Panc1 (cell line): ENCODE measurements at regions not wholly inside any gene's neighbourhood (a gene's known extent, or its start where the extent isn't known, plus 50 kb on each side); places are given as distances from the start of the nearest gene placed in this dataset.

Experiments
- ATAC-seq: fragments of 200-7000 bp; cut with Tn5 transposase; 2 replicates; pipeline ENCODE4 v1.9.1; 2020; ENCODE audit warnings: mild to moderate bottlenecking, moderate library complexity
- BruUV-seq: library from RNA; stranded (reverse); fragments of 400-500 nt; replicated peaks from 2 replicates; lab custom pipeline; 2021; lab: Mats Ljungman, UMichigan
- CTCF ChIA-PET: fragments of 300-600 bp; sonication (Branson Sonifier 250); formaldehyde crosslinking; loops from one replicate; lab custom pipeline; 2022; ENCODE audit warnings: antibody characterized with exemption; lab: Charles Lee
- POLR2A ChIA-PET: fragments of 300-600 bp; sonication (Branson Sonifier 250); formaldehyde crosslinking; loops from one replicate; lab custom pipeline; 2022; ENCODE audit warnings: antibody characterized with exemption; lab: Charles Lee
- DNase-seq: peaks from one replicate; pipeline ENCODE4 v3.0.0-alpha.2; 2010; ENCODE audit warnings: low read depth, low spot score
- H3K27ac ChIP-seq: 2 replicates; pipeline ENCODE4 v1.5.1; 2011; ENCODE audit warnings: mild to moderate bottlenecking, low read length, inconsistent platforms
- H3K27me3 ChIP-seq: fragments of 200-500 bp; sonication (Bioruptor generic); 2 replicates; pipeline ENCODE4 v1.6.0; 2014; ENCODE audit warnings: low read length, inconsistent platforms; ENCODE audit not compliant: control insufficient read depth, insufficient read depth
- H3K36me3 ChIP-seq: fragments of 200-500 bp; sonication (Bioruptor generic); 2 replicates; pipeline ENCODE4 v1.5.1; 2014; ENCODE audit warnings: inconsistent platforms, mild to moderate bottlenecking, low read length, moderate library complexity; ENCODE audit not compliant: control insufficient read depth, insufficient read depth
- H3K4me1 ChIP-seq: 2 replicates; pipeline ENCODE4 v1.5.1; 2011; ENCODE audit warnings: inconsistent platforms, mild to moderate bottlenecking, low read length, moderate library complexity; ENCODE audit not compliant: control insufficient read depth, insufficient read depth
- H3K4me3 ChIP-seq, 2 experiments: 2 replicates each; pipeline ENCODE4 v1.5.1; 2011 to 2012; ENCODE audit warnings: low read depth in 2 of 2, low read length in 2 of 2, mild to moderate bottlenecking in 2 of 2, inconsistent platforms in 1 of 2, moderate library complexity in 1 of 2
- H3K9me3 ChIP-seq: fragments of 200-500 bp; sonication (Bioruptor generic); 2 replicates; pipeline ENCODE4 v1.5.1; 2014; ENCODE audit warnings: low read depth, mild to moderate bottlenecking, inconsistent platforms, low read length, moderate library complexity; ENCODE audit not compliant: control insufficient read depth, insufficient read depth
- CTCF ChIP-seq: fragments of 450-650 bp; IDR thresholded peaks from 2 replicates; pipeline ENCODE4 v1.5.1; 2017; ENCODE audit warnings: mild to moderate bottlenecking
- POLR2AphosphoS5 ChIP-seq: IDR thresholded peaks from 2 replicates; pipeline ENCODE4 v1.6.1; 2012; ENCODE audit warnings: mild to moderate bottlenecking, low read depth, low read length, moderate library complexity
- REST ChIP-seq, 2 experiments: IDR thresholded peaks; 2 replicates each; pipeline ENCODE4 v1.6.1; 2011 to 2012; ENCODE audit warnings: low read depth in 2 of 2, control low read depth in 1 of 2, low read length in 1 of 2, mild to moderate bottlenecking in 1 of 2, moderate library complexity in 1 of 2; ENCODE audit not compliant: insufficient read depth in 1 of 2
- SIN3A ChIP-seq: IDR thresholded peaks from 2 replicates; pipeline ENCODE4 v1.6.1; 2012; ENCODE audit warnings: low read depth, mild to moderate bottlenecking, low read length, moderate library complexity, borderline replicate concordance; ENCODE audit not compliant: insufficient read depth
- TCF7L2 ChIP-seq: IDR thresholded peaks from 2 replicates; pipeline ENCODE4 v1.6.1; 2011; ENCODE audit warnings: mild to moderate bottlenecking, low read depth, low read length, inconsistent platforms
- in situ Hi-C: cut with HindIII; loops from 2 replicates; pipeline ENCODE4 v1.10.0; 2016; ENCODE audit warnings: low sequenced_read_pairs, low pct_unique_long_range_greater_than_20kb
- intact Hi-C: fragments of 100-400 bp; cut with micrococcal nuclease; formaldehyde crosslinking; loops from one replicate; pipeline ENCODE4 v1.10.0; 2022; ENCODE audit not compliant: unreplicated experiment

DNA sequence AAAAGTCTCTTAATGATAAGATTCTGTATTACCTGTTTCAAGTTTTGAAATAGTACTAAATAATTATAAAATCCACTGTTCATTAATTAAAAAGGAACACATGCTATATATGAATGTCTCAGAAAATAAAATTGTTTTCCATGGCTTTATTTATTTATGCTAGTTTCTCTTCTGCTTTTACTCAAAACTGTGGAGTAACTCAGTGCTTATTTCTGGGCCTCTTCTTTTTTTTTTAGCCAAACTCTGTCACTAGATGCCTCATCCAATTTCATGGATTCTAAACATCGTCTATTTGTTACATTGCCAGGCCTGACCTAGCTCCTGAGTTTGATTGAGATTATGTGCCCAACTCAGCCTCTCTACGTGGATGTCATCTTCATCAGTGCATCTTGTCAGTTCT is 1509.7 kb downstream of the MAT2B start:
- no peaks in the 10 kb centered on the region for H3K36me3 ChIP-seq
- no peak overlapping the region for H3K4me3 ChIP-seq
- no TSS peak for BruUV-seq
- TF ChIP-seq REST (IDR thresholded peaks at IDR 0.05; ENCODE audit: insufficient read depth in 1 of 2, low read depth in 2 of 2, low read length in 1 of 2) = no peak
- no peak for TF ChIP-seq POLR2AphosphoS5
- no peak for TF ChIP-seq CTCF
- TF ChIP-seq TCF7L2 = no peak
- H3K27me3 ChIP-seq = no peaks in the 10 kb centered on the region
- in situ Hi-C loops = no loop called here
- CTCF ChIA-PET = no interaction called here
- H3K27ac ChIP-seq = no peak overlapping the region
- intact Hi-C loops = no loop called here
- DNase-seq = no peak
- POLR2A ChIA-PET = no interaction called here
- H3K9me3 ChIP-seq = no peaks in the 10 kb centered on the region
- no peak for ATAC-seq
- no peaks in the 10 kb centered on the region for H3K4me1 ChIP-seq

GRCh38 chr5:165015547-165015946 is 1510.1 kb downstream of the MAT2B start:
- CTCF ChIA-PET = no interaction called here

DNA sequence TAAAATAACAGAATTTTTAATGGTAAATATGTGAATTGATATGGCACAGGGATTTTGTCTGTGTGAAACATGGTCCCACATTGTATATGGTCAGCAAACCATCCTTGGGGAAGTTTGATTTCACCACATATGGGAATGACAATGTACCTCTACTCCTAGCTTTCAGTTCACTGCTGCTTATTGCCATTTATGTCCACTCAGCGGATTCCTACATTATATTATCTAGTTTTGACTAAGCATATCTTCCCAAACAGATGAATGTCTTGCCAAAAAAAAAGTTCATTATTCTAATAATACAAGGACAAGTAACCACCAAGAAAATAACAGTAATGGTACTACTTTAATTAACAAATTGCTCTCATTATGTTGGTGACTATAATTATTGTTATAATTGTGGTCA is 1521.6 kb downstream of the MAT2B start:
- in situ Hi-C loops = no loop called here
- no peaks in the 10 kb centered on the region for H3K36me3 ChIP-seq
- H3K4me1 ChIP-seq = no peaks in the 10 kb centered on the region
- POLR2A ChIA-PET = no interaction called here
- no peak overlapping the region for H3K27ac ChIP-seq
- H3K9me3 ChIP-seq = no peaks in the 10 kb centered on the region
- no peaks in the 10 kb centered on the region for H3K27me3 ChIP-seq
- intact Hi-C loops = no loop called here
- TF ChIP-seq SIN3A = no peak
- no TSS peak for BruUV-seq
- H3K4me3 ChIP-seq = no peak overlapping the region
- CTCF ChIA-PET = no interaction called here
- DNase-seq (no peak), ATAC-seq (no peak)

More at GRCh38 chr5:165015547-165015946, 1510.1 kb downstream of the MAT2B start:
- intact Hi-C loops = no loop called here
- TF ChIP-seq SIN3A = no peak
- no peaks in the 10 kb centered on the region for H3K4me1 ChIP-seq
- H3K27ac ChIP-seq = no peak overlapping the region
- in situ Hi-C loops = no loop called here
- ATAC-seq = no peak
- no TSS peak for BruUV-seq
- no peak overlapping the region for H3K4me3 ChIP-seq
- no peaks in the 10 kb centered on the region for H3K27me3 ChIP-seq
- H3K9me3 ChIP-seq = no peaks in the 10 kb centered on the region
- POLR2A ChIA-PET = no interaction called here
- no peaks in the 10 kb centered on the region for H3K36me3 ChIP-seq
- DNase-seq = no peak
